Stimulated activated CD4-positive, alpha-beta T cell treated with anti-CD3 and anti-CD28 coated beads, Interleukin-4, amount 100 ng/mL, for 1 hour (primary cell): ENCODE measurements at regions not wholly inside any gene's neighbourhood (a gene's known extent, or its start where the extent isn't known, plus 50 kb on each side); places are given as distances from the start of the nearest gene placed in this dataset.

Experiments used
- DNase-seq: peaks from one replicate; pipeline ENCODE4 v3.0.0-alpha.2; 2020

DNA sequence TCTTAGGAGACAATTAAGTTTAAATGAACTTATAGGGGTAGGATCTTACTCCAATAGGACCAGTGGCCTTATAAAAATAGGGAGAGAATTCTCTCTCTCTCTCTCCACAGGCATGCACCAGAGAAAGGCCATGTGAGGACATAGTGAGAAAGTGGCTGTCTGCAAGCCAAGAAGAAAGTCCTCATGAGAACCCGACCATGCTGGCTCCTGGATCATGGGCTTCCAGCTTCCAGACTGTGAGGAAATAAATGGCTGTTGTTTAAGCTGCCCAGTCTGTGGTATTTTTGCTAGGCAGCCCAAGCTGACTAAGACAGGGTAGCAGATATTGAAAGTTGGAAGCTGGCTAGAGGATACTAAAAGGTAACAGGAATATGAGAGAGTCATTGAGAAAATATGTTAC, 454.0 kb downstream of the NBAS start:
- no peak for DNase-seq

- DNase-seq: no peak
Measured at GRCh38 chr2:15111718-15112117, 449.4 kb downstream of the NBAS start.

DNA sequence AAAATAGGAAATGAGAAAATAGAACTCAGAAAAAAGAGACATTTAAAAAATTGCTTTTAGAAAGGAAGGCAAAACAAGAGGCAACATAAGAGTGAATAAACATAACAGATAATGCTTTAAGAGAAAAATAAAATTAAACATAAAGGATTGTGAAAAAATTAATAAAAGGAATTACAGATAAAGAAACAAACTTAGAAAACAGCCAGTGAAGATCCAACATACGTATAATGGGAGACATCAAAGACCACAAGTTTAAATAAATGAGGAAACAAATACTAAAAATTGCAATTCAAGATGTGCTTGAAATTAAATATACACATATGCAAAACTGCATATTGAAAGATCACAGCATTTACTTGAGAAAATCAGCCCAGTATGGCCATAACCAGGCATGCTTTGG, 448.9 kb downstream of the NBAS start:
- no peak for DNase-seq

DNA sequence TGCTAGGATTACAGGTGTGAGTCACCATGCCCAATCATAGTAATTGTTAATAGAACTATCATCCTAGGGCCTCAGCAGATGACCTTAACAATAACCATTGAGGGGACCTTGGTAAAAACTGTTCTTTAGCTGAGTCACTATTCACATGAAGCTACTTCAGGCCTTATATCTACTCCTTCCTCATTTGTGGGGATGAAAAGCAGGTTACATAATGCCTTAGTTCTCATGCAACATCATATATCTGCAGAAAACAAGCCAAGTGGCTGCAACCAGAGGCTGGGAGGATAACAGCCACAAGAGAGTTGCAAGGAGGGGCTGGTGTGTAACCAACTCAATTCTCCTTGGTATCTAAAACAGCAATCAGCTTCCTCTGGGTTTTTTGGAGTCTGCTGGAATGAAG, 445.4 kb downstream of the NBAS start:
- no peak for DNase-seq

GRCh38 chr2:15116830-15117229, 444.3 kb downstream of the NBAS start:
- no peak for DNase-seq
